SU-DHL-6 (cell line): ENCODE measurements at regions not wholly inside any gene's neighbourhood (a gene's known extent, or its start where the extent isn't known, plus 50 kb on each side); places are given as distances from the start of the nearest gene placed in this dataset.

Experiments used
- H2AFZ ChIP-seq: fragments of 200-600 bp; sonication (generic); 2 replicates; pipeline ENCODE4 v1.6.1; 2014; ENCODE audit warnings: low read depth, mild to moderate bottlenecking, moderate library complexity, mixed read lengths, antibody characterized with exemption, low read length; ENCODE audit not compliant: severe bottlenecking
- H3F3A ChIP-seq: fragments of 200-600 bp; shearing (Covaris generic); 2 replicates; pipeline ENCODE4 v1.6.0; 2016; ENCODE audit warnings: antibody characterized with exemption, mild to moderate bottlenecking; ENCODE audit not compliant: insufficient read depth
- H3K27ac ChIP-seq: fragments of 200-600 bp; sonication (generic); 2 replicates; pipeline ENCODE4 v1.5.1; 2016; ENCODE audit warnings: low read depth, mild to moderate bottlenecking, low read length, moderate library complexity, mixed read lengths
- H3K27me3 ChIP-seq: fragments of 200-600 bp; sonication (generic), shearing (Covaris generic); 2 replicates; pipeline ENCODE4 v1.6.0; 2014; ENCODE audit warnings: mild to moderate bottlenecking, low read length
- H3K36me3 ChIP-seq: fragments of 200-600 bp; sonication (generic); 2 replicates; pipeline ENCODE4 v1.6.1; 2014; ENCODE audit warnings: mild to moderate bottlenecking, low read length, mixed read lengths
- H3K4me2 ChIP-seq: fragments of 300-600, 200-600 bp; shearing (Covaris generic), sonication (generic); 2 replicates; pipeline ENCODE4 v1.6.0; 2014; ENCODE audit warnings: low read length, low read depth, mild to moderate bottlenecking; ENCODE audit not compliant: poor library complexity, severe bottlenecking
- H3K4me3 ChIP-seq: fragments of 200-600 bp; sonication (generic); 2 replicates; pipeline ENCODE4 v1.5.1; 2014; ENCODE audit warnings: antibody characterized with exemption, low read length, mild to moderate bottlenecking, mixed read lengths; ENCODE audit not compliant: insufficient read depth, poor library complexity, severe bottlenecking
- H3K79me2 ChIP-seq: fragments of 200-600 bp; sonication (generic); 2 replicates; pipeline ENCODE4 v1.6.1; 2014; ENCODE audit warnings: mild to moderate bottlenecking, low read length, moderate library complexity; ENCODE audit not compliant: insufficient read depth
- H3K9ac ChIP-seq: fragments of 200-600 bp; sonication (generic); 2 replicates; pipeline ENCODE4 v1.7.0; 2014; ENCODE audit warnings: mild to moderate bottlenecking, low read length
- H3K9me2 ChIP-seq: fragments of 200-600 bp; sonication (generic); replicated peaks from 2 replicates; pipeline ENCODE4 v1.6.1; 2014; ENCODE audit warnings: low read length; ENCODE audit not compliant: insufficient read depth
- H3K9me3 ChIP-seq: fragments of 200-600 bp; sonication (generic); 2 replicates; pipeline ENCODE4 v1.6.1; 2014; ENCODE audit warnings: low read length, mixed read lengths; ENCODE audit not compliant: insufficient read depth
- H4K20me1 ChIP-seq: fragments of 200-600 bp; sonication (generic); 2 replicates; pipeline ENCODE4 v1.6.1; 2014; ENCODE audit warnings: low read depth, mild to moderate bottlenecking, antibody characterized with exemption, low read length, moderate library complexity, mixed read lengths
- CTCF ChIP-seq: fragments of 200-600 bp; sonication (generic); IDR thresholded peaks from one replicate; pipeline ENCODE4 v1.5.1; 2017; ENCODE audit warnings: antibody characterized with exemption, mild to moderate bottlenecking, low read length, moderate library complexity; ENCODE audit not compliant: insufficient read depth, poor library complexity, severe bottlenecking
- EZH2phosphoT487 ChIP-seq: fragments of 200-600 bp; sonication (generic), shearing (Covaris generic); conservative IDR thresholded peaks from 2 replicates; pipeline ENCODE4 v1.6.1; 2018; ENCODE audit warnings: mild to moderate bottlenecking, antibody characterized with exemption, low read length, moderate library complexity, mixed read lengths

DNA sequence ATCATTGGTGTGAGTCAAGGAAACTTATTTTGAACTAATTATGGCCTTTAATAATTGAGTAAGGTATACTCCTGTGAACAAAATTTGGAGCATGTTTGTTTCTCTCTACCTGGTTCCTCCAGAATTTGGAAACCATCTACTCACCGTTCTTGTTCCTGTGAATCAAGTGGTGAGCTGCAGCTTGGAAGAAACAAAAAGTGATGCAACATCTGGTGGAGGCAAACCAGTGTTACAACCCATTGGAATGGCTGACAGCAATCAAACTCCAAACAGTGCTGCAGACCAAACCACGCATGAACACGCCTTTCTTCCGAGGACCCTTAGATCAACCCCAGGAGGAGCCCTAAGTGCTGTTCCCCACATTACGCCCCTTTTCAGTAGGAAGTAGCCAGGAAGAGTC is 104.7 kb upstream of the VASH1 start:
- Histone ChIP-seq H3K4me3 (no peak overlapping the region), H3K79me2 (no peaks in the 10 kb centered on the region), H3K9me3 (no peaks in the 10 kb centered on the region), H3K36me3 (no peaks in the 10 kb centered on the region), H3F3A (no peaks in the 10 kb centered on the region), H2AFZ (no peak overlapping the region), H3K27me3 (no peaks in the 10 kb centered on the region), H3K9ac (no peak overlapping the region), H3K27ac (no peak overlapping the region), H3K9me2 (no peaks in the 10 kb centered on the region), H3K4me2 (no peak overlapping the region), H4K20me1 (no peaks in the 10 kb centered on the region)
- no peak for TF ChIP-seq CTCF
- no peak for TF ChIP-seq EZH2phosphoT487

DNA sequence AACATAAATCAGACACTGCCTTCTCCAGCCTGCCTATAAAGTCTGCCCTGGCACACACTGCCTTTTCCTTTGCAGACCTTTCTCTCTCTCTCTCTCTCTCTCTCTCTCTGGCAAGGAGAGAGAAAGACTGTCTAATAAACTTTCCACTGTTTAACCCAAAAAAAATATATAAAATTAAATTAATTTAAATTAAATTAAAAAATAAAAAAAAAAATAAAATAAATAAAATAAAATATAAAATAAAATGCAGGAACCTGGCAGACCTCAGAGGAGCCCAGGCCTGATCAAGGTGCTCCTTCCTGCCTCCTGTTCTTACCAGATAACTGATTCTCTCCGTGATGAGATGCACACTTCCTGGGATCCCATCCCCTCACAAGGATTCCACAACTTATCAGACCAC is 103.9 kb upstream of the VASH1 start:
- H3K9ac ChIP-seq = no peak overlapping the region
- H2AFZ ChIP-seq = no peak overlapping the region
- TF ChIP-seq CTCF (no peak), EZH2phosphoT487 (no peak)
- no peaks in the 10 kb centered on the region for H4K20me1 ChIP-seq
- H3K9me3 ChIP-seq = no peaks in the 10 kb centered on the region
- H3K36me3 ChIP-seq = no peaks in the 10 kb centered on the region
- H3K9me2 ChIP-seq = no peaks in the 10 kb centered on the region
- no peaks in the 10 kb centered on the region for H3K79me2 ChIP-seq
- H3F3A ChIP-seq = no peaks in the 10 kb centered on the region
- no peak overlapping the region for H3K4me3 ChIP-seq
- H3K27me3 ChIP-seq = no peaks in the 10 kb centered on the region
- H3K27ac ChIP-seq = no peak overlapping the region
- no peak overlapping the region for H3K4me2 ChIP-seq

DNA sequence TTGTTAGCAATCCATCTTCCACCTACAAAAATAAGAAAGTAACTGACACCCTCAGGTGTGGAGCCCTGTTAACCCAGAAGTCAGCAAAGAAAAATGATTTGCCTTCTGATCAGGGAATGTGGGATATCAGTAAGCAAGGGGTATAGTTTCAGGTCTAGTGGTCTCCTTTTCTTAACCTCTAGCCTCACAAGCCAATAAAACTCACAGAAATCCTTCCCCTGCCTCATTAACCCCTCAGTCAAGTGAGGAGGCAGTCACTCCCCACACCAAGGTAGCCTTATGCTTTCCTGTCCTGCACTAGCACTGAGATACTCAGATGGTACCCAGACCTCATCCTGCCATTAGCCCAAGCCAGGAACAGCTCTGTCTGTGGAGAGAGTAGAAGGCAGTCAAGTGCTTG is 103.4 kb upstream of the VASH1 start:
- no peaks in the 10 kb centered on the region for H3K27me3 ChIP-seq
- H4K20me1 ChIP-seq = no peaks in the 10 kb centered on the region
- H3K36me3 ChIP-seq = no peaks in the 10 kb centered on the region
- no peak overlapping the region for H3K4me3 ChIP-seq
- H3K9me2 ChIP-seq = no peaks in the 10 kb centered on the region
- no peak overlapping the region for H3K4me2 ChIP-seq
- H3F3A ChIP-seq = no peaks in the 10 kb centered on the region
- no peaks in the 10 kb centered on the region for H3K9me3 ChIP-seq
- H3K79me2 ChIP-seq = no peaks in the 10 kb centered on the region
- TF ChIP-seq CTCF (no peak), EZH2phosphoT487 (no peak)
- H2AFZ ChIP-seq = no peak overlapping the region
- no peak overlapping the region for H3K27ac ChIP-seq
- H3K9ac ChIP-seq = no peak overlapping the region

- no peaks in the 10 kb centered on the region for H3K9me3 ChIP-seq
- no peaks in the 10 kb centered on the region for H3F3A ChIP-seq
- H2AFZ ChIP-seq = no peak overlapping the region
- no peak overlapping the region for H3K27ac ChIP-seq
- no peaks in the 10 kb centered on the region for H4K20me1 ChIP-seq
- H3K79me2 ChIP-seq = no peaks in the 10 kb centered on the region
- H3K9me2 ChIP-seq = no peaks in the 10 kb centered on the region
- H3K9ac ChIP-seq = no peak overlapping the region
- 0 out of 2 replicates have a peak, but pooled peaks cover 3% of the 10 kb centered on the region for H3K27me3 ChIP-seq
- H3K36me3 ChIP-seq = no peaks in the 10 kb centered on the region
- no peak overlapping the region for H3K4me2 ChIP-seq
- TF ChIP-seq EZH2phosphoT487 (no peak), CTCF (no peak)
- H3K4me3 ChIP-seq = no peak overlapping the region
Measured at GRCh38 chr14:76662580-76662979, 98.7 kb upstream of the VASH1 start.
